ENCODE measurements at regions not wholly inside any gene's neighbourhood (a gene's known extent, or its start where the extent isn't known, plus 50 kb on each side); places are given as distances from the start of the nearest gene placed in this dataset.

DNA sequence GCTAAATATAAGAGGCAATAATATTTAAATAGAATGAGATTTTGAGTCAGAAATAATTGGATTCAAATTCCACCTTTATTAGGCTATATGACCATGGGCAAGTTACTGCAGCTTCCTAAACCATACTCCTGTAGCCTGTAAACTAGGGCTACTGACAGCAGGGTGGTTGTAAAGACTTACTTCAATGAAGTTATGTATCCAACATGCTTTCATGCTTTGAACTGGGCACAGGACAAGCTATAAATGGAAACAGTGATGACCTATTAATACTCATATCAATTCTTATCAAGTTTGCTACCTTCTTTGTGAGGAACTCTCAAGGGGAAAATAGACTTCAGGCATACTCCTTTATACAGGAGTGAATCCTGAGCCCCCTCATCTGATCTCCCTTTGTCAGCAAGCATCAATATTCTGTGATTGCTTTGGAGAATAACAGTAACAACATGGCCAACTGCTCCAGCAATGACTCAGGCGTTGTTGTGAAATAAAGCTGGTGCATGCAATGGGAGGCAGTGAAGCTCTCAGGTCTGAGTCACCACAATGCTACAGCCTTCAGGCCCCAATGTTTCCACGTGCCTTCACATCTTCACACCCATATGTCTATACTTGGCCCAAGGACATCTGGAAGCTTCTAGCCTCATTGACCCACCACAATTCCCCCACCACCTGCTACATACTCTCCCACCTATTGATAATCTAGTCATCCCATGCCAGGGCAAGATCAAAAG is 102.5 kb downstream of the KCNA4 start:
- no peak overlapping the region for H3K4me3 Mint-ChIP-seq
- Histone ChIP-seq H3K9me3 (no peaks in the 10 kb centered on the region), H3K4me1 (ENCODE audit: control insufficient read depth in 1 of 2, extremely low read depth in 1 of 2, insufficient read depth in 2 of 2, low read length in 2 of 2) (no peaks in the 10 kb centered on the region), H3K27ac (ENCODE audit: low read length) (no peak overlapping the region), H3K36me3 (ENCODE audit: control insufficient read depth in 2 of 2, extremely low read depth in 1 of 2, insufficient read depth in 1 of 2, low read length in 1 of 2) (no peaks in the 10 kb centered on the region), H3K27me3 (replicated peaks in 1 of 2; ENCODE audit: control insufficient read depth in 2 of 2, extremely low read depth in 1 of 2, insufficient read depth in 2 of 2, low read length in 1 of 2) (no peaks in the 10 kb centered on the region), H3K4me3 (ENCODE audit: control insufficient read depth in 1 of 2, extremely low read depth in 1 of 2, low read length in 1 of 2) (no peak overlapping the region)
- WGBS (ENCODE audit: insufficient coverage): 40% methylated on average over 1 of the region's 2 CpGs
- H3K27me3 Mint-ChIP-seq: no peaks in the 10 kb centered on the region
- no peak for DNase-seq
- H3K36me3 Mint-ChIP-seq: no peaks in the 10 kb centered on the region
- no peak overlapping the region for H3K27ac Mint-ChIP-seq
- ChIA-PET POLR2A (no interaction called here), CTCF (no interaction called here)
- no peak for ATAC-seq (replicated peaks in 1 of 4)
- H3K9me3 Mint-ChIP-seq: peaks cover 9 to 21% (median 16%) of the 10 kb centered on the region in 3 donors
- no peaks in the 10 kb centered on the region for H3K4me1 Mint-ChIP-seq

GRCh38 chr11:29913352-29913751 is 103.5 kb downstream of the KCNA4 start:
- no peak overlapping the region for H3K27ac ChIP-seq (ENCODE audit: low read length)
- Mint-ChIP-seq H3K27me3 (no peaks in the 10 kb centered on the region), H3K9me3 (peaks cover 14 to 21% (median 16%) of the 10 kb centered on the region in 3 donors), H3K27ac (no peak overlapping the region), H3K4me1 (no peaks in the 10 kb centered on the region), H3K36me3 (no peaks in the 10 kb centered on the region), H3K4me3 (no peak overlapping the region)
- ChIA-PET CTCF (no interaction called here), POLR2A (no interaction called here)
- no peaks in the 10 kb centered on the region for H3K27me3 ChIP-seq (replicated peaks in 1 of 2; ENCODE audit: control insufficient read depth in 2 of 2, extremely low read depth in 1 of 2, insufficient read depth in 2 of 2, low read length in 1 of 2)
- DNase-seq (no peak), ATAC-seq (replicated peaks in 1 of 4) (no peak)
- no peak overlapping the region for H3K4me3 ChIP-seq (ENCODE audit: control insufficient read depth in 1 of 2, extremely low read depth in 1 of 2, low read length in 1 of 2)
- no CpG with 5 or more reads among the region's 4 CpGs for WGBS (ENCODE audit: insufficient coverage)
- H3K36me3 ChIP-seq (ENCODE audit: control insufficient read depth in 2 of 2, extremely low read depth in 1 of 2, insufficient read depth in 1 of 2, low read length in 1 of 2): no peaks in the 10 kb centered on the region
- no peaks in the 10 kb centered on the region for H3K4me1 ChIP-seq (ENCODE audit: control insufficient read depth in 1 of 2, extremely low read depth in 1 of 2, insufficient read depth in 2 of 2, low read length in 2 of 2)
- H3K9me3 ChIP-seq: no peaks in the 10 kb centered on the region

GRCh38 chr11:29900382-29900781 is 116.4 kb downstream of the KCNA4 start:
- ChIA-PET POLR2A (interaction anchor here in 1 of 2 donors (0.5 kb wide), 1 partner anchor 737 kb away, joined by 3 read pairs; no protein-coding TSS in a partner anchor), CTCF (no interaction called here)
- Histone ChIP-seq H3K27me3 (replicated peaks in 1 of 2; ENCODE audit: control insufficient read depth in 2 of 2, extremely low read depth in 1 of 2, insufficient read depth in 2 of 2, low read length in 1 of 2) (no peaks in the 10 kb centered on the region), H3K4me1 (ENCODE audit: control insufficient read depth in 1 of 2, extremely low read depth in 1 of 2, insufficient read depth in 2 of 2, low read length in 2 of 2) (no peaks in the 10 kb centered on the region), H3K36me3 (ENCODE audit: control insufficient read depth in 2 of 2, extremely low read depth in 1 of 2, insufficient read depth in 1 of 2, low read length in 1 of 2) (no peaks in the 10 kb centered on the region), H3K4me3 (ENCODE audit: control insufficient read depth in 1 of 2, extremely low read depth in 1 of 2, low read length in 1 of 2) (no peak overlapping the region), H3K9me3 (no peaks in the 10 kb centered on the region), H3K27ac (ENCODE audit: low read length) (no peak overlapping the region)
- ATAC-seq (replicated peaks in 1 of 4): no peak
- no peak overlapping the region for H3K4me3 Mint-ChIP-seq
- no peak for DNase-seq
- peaks cover 5 to 7% (median 7%) of the 10 kb centered on the region in 3 donors for H3K9me3 Mint-ChIP-seq
- no peak overlapping the region for H3K27ac Mint-ChIP-seq
- H3K36me3 Mint-ChIP-seq: no peaks in the 10 kb centered on the region
- H3K27me3 Mint-ChIP-seq: no peaks in the 10 kb centered on the region
- no peaks in the 10 kb centered on the region for H3K4me1 Mint-ChIP-seq

DNA sequence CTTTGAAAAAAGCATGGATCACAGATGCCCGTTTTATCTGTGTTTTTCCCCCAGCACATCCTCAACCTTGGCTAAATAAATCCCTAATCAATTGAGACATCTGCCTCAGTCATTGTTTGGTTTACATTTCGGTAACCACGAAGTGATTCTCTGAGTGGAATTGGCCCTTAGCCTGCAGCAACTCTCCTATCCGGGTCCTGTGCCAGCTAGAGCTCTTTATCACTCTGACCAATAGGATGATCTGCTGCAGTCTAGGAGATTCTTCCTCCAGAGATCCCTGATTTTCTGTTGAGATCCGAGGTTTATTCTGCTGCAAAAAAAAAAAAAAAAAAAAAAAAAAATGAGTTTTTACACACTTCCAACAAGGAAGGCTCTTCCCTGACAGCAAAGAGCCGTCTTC is 137.3 kb downstream of the KCNA4 start:
- H3K27ac ChIP-seq (ENCODE audit: low read length): no peak overlapping the region
- peaks cover 4% of the 10 kb centered on the region for H3K9me3 ChIP-seq
- H3K4me1 Mint-ChIP-seq: no peaks in the 10 kb centered on the region
- H3K4me3 Mint-ChIP-seq: no peak overlapping the region
- no peaks in the 10 kb centered on the region for H3K36me3 Mint-ChIP-seq
- H3K4me1 ChIP-seq (ENCODE audit: control insufficient read depth in 1 of 2, extremely low read depth in 1 of 2, insufficient read depth in 2 of 2, low read length in 2 of 2): no peaks in the 10 kb centered on the region
- no peak overlapping the region for H3K4me3 ChIP-seq (ENCODE audit: control insufficient read depth in 1 of 2, extremely low read depth in 1 of 2, low read length in 1 of 2)
- CTCF ChIA-PET: no interaction called here
- 64% methylated on average over 4 of the region's 6 CpGs for WGBS (ENCODE audit: insufficient coverage)
- ATAC-seq (replicated peaks in 1 of 4) (no peak), DNase-seq (no peak)
- H3K27me3 ChIP-seq (replicated peaks in 1 of 2; ENCODE audit: control insufficient read depth in 2 of 2, extremely low read depth in 1 of 2, insufficient read depth in 2 of 2, low read length in 1 of 2): no peaks in the 10 kb centered on the region
- no peaks in the 10 kb centered on the region for H3K36me3 ChIP-seq (ENCODE audit: control insufficient read depth in 2 of 2, extremely low read depth in 1 of 2, insufficient read depth in 1 of 2, low read length in 1 of 2)
- no peak overlapping the region for H3K27ac Mint-ChIP-seq
- H3K27me3 Mint-ChIP-seq: no peaks in the 10 kb centered on the region
- peaks cover 8 to 21% (median 13%) of the 10 kb centered on the region in 3 donors for H3K9me3 Mint-ChIP-seq
- POLR2A ChIA-PET: no interaction called here

- no peaks in the 10 kb centered on the region for H3K36me3 Mint-ChIP-seq
- H3K4me1 Mint-ChIP-seq: no peaks in the 10 kb centered on the region
- Histone ChIP-seq H3K27me3 (replicated peaks in 1 of 2; ENCODE audit: control insufficient read depth in 2 of 2, extremely low read depth in 1 of 2, insufficient read depth in 2 of 2, low read length in 1 of 2) (no peaks in the 10 kb centered on the region), H3K4me1 (ENCODE audit: control insufficient read depth in 1 of 2, extremely low read depth in 1 of 2, insufficient read depth in 2 of 2, low read length in 2 of 2) (no peaks in the 10 kb centered on the region), H3K9me3 (peaks cover 4% of the 10 kb centered on the region), H3K27ac (ENCODE audit: low read length) (no peak overlapping the region), H3K4me3 (ENCODE audit: control insufficient read depth in 1 of 2, extremely low read depth in 1 of 2, low read length in 1 of 2) (no peak overlapping the region), H3K36me3 (ENCODE audit: control insufficient read depth in 2 of 2, extremely low read depth in 1 of 2, insufficient read depth in 1 of 2, low read length in 1 of 2) (no peaks in the 10 kb centered on the region)
- H3K27ac Mint-ChIP-seq: no peak overlapping the region
- H3K9me3 Mint-ChIP-seq: peaks cover 25 to 34% (median 27%) of the 10 kb centered on the region in 3 donors
- ATAC-seq (replicated peaks in 1 of 4): no peak
- no CpG with 5 or more reads among the region's 1 CpG for WGBS (ENCODE audit: insufficient coverage)
- ChIA-PET POLR2A (no interaction called here), CTCF (no interaction called here)
- no peaks in the 10 kb centered on the region for H3K27me3 Mint-ChIP-seq
- no peak for DNase-seq
- no peak overlapping the region for H3K4me3 Mint-ChIP-seq
Observed at GRCh38 chr11:29876192-29876591, 140.6 kb downstream of the KCNA4 start.

DNA sequence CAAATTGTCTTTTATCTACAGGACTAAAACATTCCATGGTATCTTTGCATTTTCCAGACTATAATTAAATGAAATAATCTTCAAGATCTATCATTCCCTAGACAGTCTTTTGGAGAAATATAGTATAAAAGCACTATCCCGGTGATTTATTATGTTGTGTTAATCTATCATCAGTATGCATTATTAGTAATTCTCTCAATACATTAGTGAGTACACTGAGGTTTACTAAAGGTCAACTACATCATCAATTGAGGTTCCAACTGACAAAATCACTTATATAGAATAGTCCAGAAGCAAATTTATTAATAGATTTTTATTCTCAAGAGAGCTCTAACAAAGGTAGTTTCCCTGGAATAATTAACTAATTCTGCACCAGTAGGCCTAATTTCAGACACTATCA is 169.6 kb downstream of the KCNA4 start:
- Histone ChIP-seq H3K27ac (ENCODE audit: low read length) (no peak overlapping the region), H3K4me3 (ENCODE audit: control insufficient read depth in 1 of 2, extremely low read depth in 1 of 2, low read length in 1 of 2) (no peak overlapping the region), H3K27me3 (replicated peaks in 1 of 2; ENCODE audit: control insufficient read depth in 2 of 2, extremely low read depth in 1 of 2, insufficient read depth in 2 of 2, low read length in 1 of 2) (no peaks in the 10 kb centered on the region), H3K4me1 (ENCODE audit: control insufficient read depth in 1 of 2, extremely low read depth in 1 of 2, insufficient read depth in 2 of 2, low read length in 2 of 2) (no peaks in the 10 kb centered on the region), H3K9me3 (no peaks in the 10 kb centered on the region), H3K36me3 (ENCODE audit: control insufficient read depth in 2 of 2, extremely low read depth in 1 of 2, insufficient read depth in 1 of 2, low read length in 1 of 2) (no peaks in the 10 kb centered on the region)
- Mint-ChIP-seq H3K27ac (no peak overlapping the region), H3K4me3 (no peak overlapping the region), H3K9me3 (peaks cover 0 to 16% (median 14%) of the 10 kb centered on the region in 3 donors), H3K27me3 (no peaks in the 10 kb centered on the region), H3K4me1 (no peaks in the 10 kb centered on the region), H3K36me3 (no peaks in the 10 kb centered on the region)
- ATAC-seq (replicated peaks in 1 of 4) (no peak), DNase-seq (no peak)
- WGBS (ENCODE audit: insufficient coverage): no CpG with 5 or more reads among the region's 1 CpG
- POLR2A ChIA-PET: no interaction called here
- CTCF ChIA-PET: no interaction called here
